ENCODE measurements at regions not wholly inside any gene's neighbourhood (a gene's known extent, or its start where the extent isn't known, plus 50 kb on each side); places are given as distances from the start of the nearest gene placed in this dataset.
A peak's percentile ranks its signal among the peaks of the same experiment; 100 is the strongest.

DNA sequence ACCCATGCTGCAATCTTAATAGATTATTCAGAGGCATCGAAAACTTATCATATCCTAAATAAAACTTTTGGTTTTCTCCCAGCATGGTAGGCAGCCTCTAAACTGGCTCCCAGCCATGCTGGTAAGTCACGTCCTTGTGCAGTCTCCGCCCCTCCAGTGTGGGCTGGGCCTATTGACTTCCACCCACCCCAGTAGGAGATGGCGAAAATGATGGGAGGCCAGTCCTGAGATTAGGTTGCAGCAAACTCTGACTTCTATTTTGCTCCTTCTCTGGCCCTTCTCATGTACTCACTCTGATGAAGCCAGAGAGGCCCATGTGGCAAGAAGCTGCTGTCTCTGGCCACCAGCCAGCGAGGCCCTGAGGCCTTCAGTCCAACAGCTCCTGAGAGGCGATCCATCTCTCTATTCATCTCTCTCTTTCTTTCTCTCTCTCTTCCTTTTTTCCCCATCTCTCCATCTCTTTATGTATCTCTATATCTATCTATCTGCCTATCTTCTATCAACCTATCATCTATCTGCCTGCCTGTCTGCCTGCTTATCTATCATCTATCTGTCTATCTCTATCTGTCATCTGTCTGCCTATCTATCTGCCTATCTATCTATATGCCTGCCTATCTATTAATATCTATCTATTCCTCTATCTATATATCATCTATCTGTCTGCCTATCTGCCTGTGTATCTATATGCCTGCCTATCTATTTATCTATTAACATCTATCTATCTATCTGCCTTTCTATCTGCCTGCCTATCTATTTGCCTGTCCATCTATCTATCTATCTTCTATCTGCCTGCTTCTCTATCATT is 52.7 kb upstream of the STX16 start:
- no peak overlapping the region for H3K14ac ChIP-seq (replicated peaks; ENCODE audit: low read depth, low read length)
- DNase-seq: peak; percentile 69
- ChIA-PET POLR2A (ENCODE audit: unreplicated experiment) (no interaction called here), CTCF (no interaction called here)
- H2AFZ ChIP-seq (replicated peaks; ENCODE audit: low read length, poor library complexity): no peak overlapping the region
- H4K91ac ChIP-seq (ENCODE audit: insufficient read depth, low read depth, low read length): no peak overlapping the region
- 0 out of 2 replicates have a peak, but pooled peaks cover 2% of the 10 kb centered on the region for H3K9me1 ChIP-seq (ENCODE audit: insufficient read depth, low read length)
- TF ChIP-seq NFE2L2 (IDR thresholded peaks at IDR 0.05; ENCODE audit: low read depth, low read length): no peak
- no peak for TF ChIP-seq CHD1 (IDR thresholded peaks at IDR 0.05; ENCODE audit: low read depth, low read length)
- no peak for TF ChIP-seq MAFK (IDR thresholded peaks at IDR 0.05; ENCODE audit: low read depth, low read length)
- no peak for TF ChIP-seq RAD21 (IDR thresholded peaks at IDR 0.05; ENCODE audit: low read length)
- TF ChIP-seq SMC3 (IDR thresholded peaks at IDR 0.05; ENCODE audit: low read depth, low read length): no peak
- TF ChIP-seq FOS (IDR thresholded peaks at IDR 0.05; ENCODE audit: low read depth, low read length): no peak
- TF ChIP-seq CEBPB (IDR thresholded peaks at IDR 0.05; ENCODE audit: low read depth, low read length): no peak
- TF ChIP-seq MXI1 (IDR thresholded peaks at IDR 0.05; ENCODE audit: borderline replicate concordance, low read depth, low read length): no peak
- no peak for TF ChIP-seq RCOR1 (IDR thresholded peaks at IDR 0.05; ENCODE audit: insufficient replicate concordance, low read length)
- TF ChIP-seq, protein P1, sequence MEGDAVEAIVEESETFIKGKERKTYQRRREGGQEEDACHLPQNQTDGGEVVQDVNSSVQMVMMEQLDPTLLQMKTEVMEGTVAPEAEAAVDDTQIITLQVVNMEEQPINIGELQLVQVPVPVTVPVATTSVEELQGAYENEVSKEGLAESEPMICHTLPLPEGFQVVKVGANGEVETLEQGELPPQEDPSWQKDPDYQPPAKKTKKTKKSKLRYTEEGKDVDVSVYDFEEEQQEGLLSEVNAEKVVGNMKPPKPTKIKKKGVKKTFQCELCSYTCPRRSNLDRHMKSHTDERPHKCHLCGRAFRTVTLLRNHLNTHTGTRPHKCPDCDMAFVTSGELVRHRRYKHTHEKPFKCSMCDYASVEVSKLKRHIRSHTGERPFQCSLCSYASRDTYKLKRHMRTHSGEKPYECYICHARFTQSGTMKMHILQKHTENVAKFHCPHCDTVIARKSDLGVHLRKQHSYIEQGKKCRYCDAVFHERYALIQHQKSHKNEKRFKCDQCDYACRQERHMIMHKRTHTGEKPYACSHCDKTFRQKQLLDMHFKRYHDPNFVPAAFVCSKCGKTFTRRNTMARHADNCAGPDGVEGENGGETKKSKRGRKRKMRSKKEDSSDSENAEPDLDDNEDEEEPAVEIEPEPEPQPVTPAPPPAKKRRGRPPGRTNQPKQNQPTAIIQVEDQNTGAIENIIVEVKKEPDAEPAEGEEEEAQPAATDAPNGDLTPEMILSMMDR (conservative IDR thresholded peaks at IDR 0.05; ENCODE audit: low read depth, low read length): no peak
- no peak for TF ChIP-seq USF2 (IDR thresholded peaks at IDR 0.05; ENCODE audit: low read depth, low read length)
- TF ChIP-seq MAZ (IDR thresholded peaks at IDR 0.05; ENCODE audit: borderline replicate concordance, low read depth, low read length): no peak
- no peak for TF ChIP-seq BHLHE40 (IDR thresholded peaks at IDR 0.05; ENCODE audit: low read depth, low read length)
- TF ChIP-seq POLR2A (IDR thresholded peaks at IDR 0.05; ENCODE audit: low read depth, low read length): no peak
- no peak overlapping the region for H2BK20ac ChIP-seq (ENCODE audit: low read depth, low read length)
- H2BK120ac ChIP-seq (ENCODE audit: low read depth, low read length): no peak overlapping the region
- H3K9me3 ChIP-seq (ENCODE audit: control insufficient read depth, insufficient read depth, low read length): peaks cover 3% of the 10 kb centered on the region
- no peaks in the 10 kb centered on the region for H4K20me1 ChIP-seq (ENCODE audit: insufficient read depth, low read length)
- ATAC-seq (ENCODE audit: low read depth): peak; percentile 70
- WGBS, 2 experiments (ENCODE audit: extremely low coverage in 2 of 2, insufficient read length in 1 of 2): 42% methylated on average over 2 of the region's 6 CpGs; no CpG with 5 or more reads in 1 of the 2 experiments
- in situ Hi-C loops (cut with MboI; ENCODE audit: low sequenced_read_pairs) (no loop called here), intact Hi-C loops (cut with micrococcal nuclease) (no loop called here), dilution Hi-C loops (cut with HindIII; ENCODE audit: low sequenced_read_pairs, unreplicated experiment) (no loop called here)
- H2BK15ac ChIP-seq (ENCODE audit: low read depth, low read length): no peak overlapping the region
- H3K4ac ChIP-seq (ENCODE audit: low read depth, low read length): no peak overlapping the region
- H3K18ac ChIP-seq (ENCODE audit: low read depth, low read length): no peak overlapping the region
- H3K4me2 ChIP-seq (ENCODE audit: low read depth, low read length): no peak overlapping the region
- no peak overlapping the region for H3K4me3 ChIP-seq (ENCODE audit: insufficient read depth, low read depth, low read length)
- H3K27me3 ChIP-seq (ENCODE audit: control insufficient read depth, insufficient read depth, low read length): peaks cover 3% of the 10 kb centered on the region; the same call in 1 of the 2 replicates
- BruUV-seq (replicated peaks): no TSS peak
- no peak overlapping the region for H4K5ac ChIP-seq (ENCODE audit: low read depth, low read length)
- no peak overlapping the region for H3K27ac ChIP-seq (ENCODE audit: insufficient read depth, low read length)
- H4K8ac ChIP-seq (ENCODE audit: low read depth in 2 of 2, low read length in 2 of 2): no peak overlapping the region
- H3K23ac ChIP-seq (ENCODE audit: low read depth, low read length): no peak overlapping the region
- no peak overlapping the region for H2BK5ac ChIP-seq (ENCODE audit: low read depth, low read length, poor library complexity, severe bottlenecking)
- no peaks in the 10 kb centered on the region for H3K36me3 ChIP-seq (ENCODE audit: control insufficient read depth, insufficient read depth, low read length)
- H3K56ac ChIP-seq (ENCODE audit: extremely low read depth, insufficient read depth, low read length): no peak overlapping the region
- no peak overlapping the region for H3K9ac ChIP-seq (ENCODE audit: low read depth, low read length)
- no peaks in the 10 kb centered on the region for H3K79me1 ChIP-seq (ENCODE audit: low read depth in 1 of 2, low read length in 2 of 2)
- no peak overlapping the region for H2AK9ac ChIP-seq (replicated peaks; ENCODE audit: low read depth, low read length, poor library complexity)
- H3K4me1 ChIP-seq (ENCODE audit: control insufficient read depth, insufficient read depth, low read length): peaks cover 5% of the 10 kb centered on the region
- no peak overlapping the region for H2AK5ac ChIP-seq (ENCODE audit: low read depth, low read length)

Measured in IMR-90 (cell line).